ENCODE measurements at regions not wholly inside any gene's neighbourhood (a gene's known extent, or its start where the extent isn't known, plus 50 kb on each side); places are given as distances from the start of the nearest gene placed in this dataset.
A peak's percentile ranks its signal among the peaks of the same experiment; 100 is the strongest.
"Not testable (repeated sequence)": the region's sequence is repeated elsewhere in the genome, so short reads cannot be mapped to it uniquely, and the experiment has no call there.

GRCh38 chr6:126891158-126891557 is 227.3 kb upstream of the RSPO3 start:
- Histone ChIP-seq H3K4me1 (ENCODE audit: control insufficient read depth, extremely low read depth, insufficient read depth, low read length) (no peaks in the 10 kb centered on the region), H3K9me3 (ENCODE audit: control insufficient read depth, insufficient read depth, low read depth, low read length) (no peaks in the 10 kb centered on the region), H3K4me2 (ENCODE audit: extremely low read depth, insufficient read depth, low read length) (no peak overlapping the region), H3K4me3 (replicated peaks in 1 of 4; ENCODE audit: control extremely low read depth in 1 of 4, insufficient read depth in 1 of 4, low read depth in 3 of 4, low read length in 4 of 4) (no peak overlapping the region), H2AFZ (ENCODE audit: low read length) (no peak overlapping the region), H3K36me3 (ENCODE audit: control insufficient read depth, insufficient read depth, low read length) (no peaks in the 10 kb centered on the region), H3K79me2 (ENCODE audit: control insufficient read depth, insufficient read depth, low read length) (no peaks in the 10 kb centered on the region), H3K9ac (ENCODE audit: insufficient read depth, low read length) (no peak overlapping the region), H4K20me1 (ENCODE audit: control insufficient read depth, extremely low read depth, insufficient read depth, low read length) (no peaks in the 10 kb centered on the region), H3K27me3 (ENCODE audit: control insufficient read depth, insufficient read depth, low read length) (no peaks in the 10 kb centered on the region), H3K27ac (ENCODE audit: insufficient read depth, low read length) (no peak overlapping the region)
- TF ChIP-seq CTCF (conservative IDR thresholded peaks at IDR 0.05 in 1 of 2, IDR thresholded peaks at IDR 0.05 in 1 of 2; ENCODE audit: low read depth in 1 of 2, low read length in 2 of 2), result no peak
- no peak for TF ChIP-seq EZH2 (IDR thresholded peaks at IDR 0.05; ENCODE audit: low read length, missing control alignments)
- DNase-seq (ENCODE audit: low read depth in 2 of 2), result no peak

- not testable (repeated sequence) for H2AFZ ChIP-seq (ENCODE audit: low read length); H4K20me1 ChIP-seq (ENCODE audit: control insufficient read depth, extremely low read depth, insufficient read depth, low read length); H3K4me1 ChIP-seq (ENCODE audit: control insufficient read depth, extremely low read depth, insufficient read depth, low read length); H3K79me2 ChIP-seq (ENCODE audit: control insufficient read depth, insufficient read depth, low read length); H3K9ac ChIP-seq (ENCODE audit: insufficient read depth, low read length); H3K36me3 ChIP-seq (ENCODE audit: control insufficient read depth, insufficient read depth, low read length); H3K9me3 ChIP-seq (ENCODE audit: control insufficient read depth, insufficient read depth, low read depth, low read length); H3K27me3 ChIP-seq (ENCODE audit: control insufficient read depth, insufficient read depth, low read length); H3K27ac ChIP-seq (ENCODE audit: insufficient read depth, low read length); H3K4me2 ChIP-seq (ENCODE audit: extremely low read depth, insufficient read depth, low read length); H3K4me3 ChIP-seq (replicated peaks in 1 of 4; ENCODE audit: control extremely low read depth in 1 of 4, insufficient read depth in 1 of 4, low read depth in 3 of 4, low read length in 4 of 4); DNase-seq (ENCODE audit: low read depth in 2 of 2)
These were observed 225.6 kb upstream of the RSPO3 start for GRCh38 chr6:126892869-126893268.

- H3K4me1 ChIP-seq (ENCODE audit: control insufficient read depth, extremely low read depth, insufficient read depth, low read length), result no peaks in the 10 kb centered on the region
- H3K4me2 ChIP-seq (ENCODE audit: extremely low read depth, insufficient read depth, low read length), result no peak overlapping the region
- no peak overlapping the region for H3K27ac ChIP-seq (ENCODE audit: insufficient read depth, low read length)
- no peak overlapping the region for H3K4me3 ChIP-seq (replicated peaks in 1 of 4; ENCODE audit: control extremely low read depth in 1 of 4, insufficient read depth in 1 of 4, low read depth in 3 of 4, low read length in 4 of 4)
- H4K20me1 ChIP-seq (ENCODE audit: control insufficient read depth, extremely low read depth, insufficient read depth, low read length), result no peaks in the 10 kb centered on the region
- no peak overlapping the region for H2AFZ ChIP-seq (ENCODE audit: low read length)
- no peaks in the 10 kb centered on the region for H3K36me3 ChIP-seq (ENCODE audit: control insufficient read depth, insufficient read depth, low read length)
- no peaks in the 10 kb centered on the region for H3K27me3 ChIP-seq (ENCODE audit: control insufficient read depth, insufficient read depth, low read length)
- TF ChIP-seq EZH2 (IDR thresholded peaks at IDR 0.05; ENCODE audit: low read length, missing control alignments) (no peak), CTCF (conservative IDR thresholded peaks at IDR 0.05 in 1 of 2, IDR thresholded peaks at IDR 0.05 in 1 of 2; ENCODE audit: low read depth in 1 of 2, low read length in 2 of 2) (no peak)
- H3K9ac ChIP-seq (ENCODE audit: insufficient read depth, low read length), result no peak overlapping the region
- H3K79me2 ChIP-seq (ENCODE audit: control insufficient read depth, insufficient read depth, low read length), result no peaks in the 10 kb centered on the region
- no peaks in the 10 kb centered on the region for H3K9me3 ChIP-seq (ENCODE audit: control insufficient read depth, insufficient read depth, low read depth, low read length)
- DNase-seq (ENCODE audit: low read depth in 2 of 2), result no peak
These were observed 220.7 kb upstream of the RSPO3 start for GRCh38 chr6:126897758-126898157.

GRCh38 chr6:126904176-126904575 is 214.3 kb upstream of the RSPO3 start:
- H3K4me1 ChIP-seq (ENCODE audit: control insufficient read depth, extremely low read depth, insufficient read depth, low read length), result no peaks in the 10 kb centered on the region
- H3K79me2 ChIP-seq (ENCODE audit: control insufficient read depth, insufficient read depth, low read length), result no peaks in the 10 kb centered on the region
- no peak overlapping the region for H3K27ac ChIP-seq (ENCODE audit: insufficient read depth, low read length)
- H3K36me3 ChIP-seq (ENCODE audit: control insufficient read depth, insufficient read depth, low read length), result no peaks in the 10 kb centered on the region
- H2AFZ ChIP-seq (ENCODE audit: low read length), result peak overlapping the region; percentile 70
- H3K4me3 ChIP-seq (replicated peaks in 1 of 4; ENCODE audit: control extremely low read depth in 1 of 4, insufficient read depth in 1 of 4, low read depth in 3 of 4, low read length in 4 of 4), result no peak overlapping the region
- TF ChIP-seq CTCF (conservative IDR thresholded peaks at IDR 0.05 in 1 of 2, IDR thresholded peaks at IDR 0.05 in 1 of 2; ENCODE audit: low read depth in 1 of 2, low read length in 2 of 2), result no peak
- no peak for TF ChIP-seq EZH2 (IDR thresholded peaks at IDR 0.05; ENCODE audit: low read length, missing control alignments)
- no peaks in the 10 kb centered on the region for H4K20me1 ChIP-seq (ENCODE audit: control insufficient read depth, extremely low read depth, insufficient read depth, low read length)
- no peak overlapping the region for H3K9ac ChIP-seq (ENCODE audit: insufficient read depth, low read length)
- DNase-seq (ENCODE audit: low read depth in 2 of 2), result no peak
- H3K9me3 ChIP-seq (ENCODE audit: control insufficient read depth, insufficient read depth, low read depth, low read length), result no peaks in the 10 kb centered on the region
- H3K4me2 ChIP-seq (ENCODE audit: extremely low read depth, insufficient read depth, low read length), result no peak overlapping the region
- no peaks in the 10 kb centered on the region for H3K27me3 ChIP-seq (ENCODE audit: control insufficient read depth, insufficient read depth, low read length)
